ENCODE measurements at regions not wholly inside any gene's neighbourhood (a gene's known extent, or its start where the extent isn't known, plus 50 kb on each side); places are given as distances from the start of the nearest gene placed in this dataset.

GRCh38 chr18:22723773-22724172, 209.4 kb upstream of the RBBP8 start:
- no peaks in the 10 kb centered on the region for H3K27me3 ChIP-seq (replicated peaks; ENCODE audit: insufficient read depth, low read length)
- no peak for TF ChIP-seq EZH2phosphoT487 (IDR thresholded peaks at IDR 0.05; ENCODE audit: low read length)
- TF ChIP-seq CTCF (IDR thresholded peaks at IDR 0.05; ENCODE audit: low read length), result no peak
- no peak for TF ChIP-seq EZH2 (optimal IDR thresholded peaks at IDR 0.05; ENCODE audit: low read depth, low read length)
- H3K27ac ChIP-seq (ENCODE audit: low read length), result no peak overlapping the region
- no peak overlapping the region for H3K9ac ChIP-seq (ENCODE audit: low read length)
- no peaks in the 10 kb centered on the region for H3K79me2 ChIP-seq (ENCODE audit: low read length)
- H4K20me1 ChIP-seq (ENCODE audit: insufficient read depth, low read length), result no peaks in the 10 kb centered on the region
- H3F3A ChIP-seq (ENCODE audit: insufficient read depth, low read length), result no peaks in the 10 kb centered on the region
- H3K9me3 ChIP-seq (replicated peaks; ENCODE audit: insufficient read depth, low read length), result no peaks in the 10 kb centered on the region
- no peak overlapping the region for H3K4me3 ChIP-seq (ENCODE audit: low read length)
- H2AFZ ChIP-seq (ENCODE audit: low read length), result no peak overlapping the region
- H3K4me1 ChIP-seq (ENCODE audit: low read length), result peaks cover 7% of the 10 kb centered on the region
- no peaks in the 10 kb centered on the region for H3K36me3 ChIP-seq (replicated peaks; ENCODE audit: insufficient read depth, low read length)
- H3K4me2 ChIP-seq (ENCODE audit: low read depth, low read length), result no peak overlapping the region
- no peaks in the 10 kb centered on the region for H3K9me2 ChIP-seq (replicated peaks; ENCODE audit: insufficient read depth, low read length)
- DNase-seq, result no peak

- no peak overlapping the region for H3K4me3 ChIP-seq (ENCODE audit: low read length)
- H4K20me1 ChIP-seq (ENCODE audit: insufficient read depth, low read length), result no peaks in the 10 kb centered on the region
- H3K9ac ChIP-seq (ENCODE audit: low read length), result no peak overlapping the region
- H3K27me3 ChIP-seq (replicated peaks; ENCODE audit: insufficient read depth, low read length), result no peaks in the 10 kb centered on the region
- H3F3A ChIP-seq (ENCODE audit: insufficient read depth, low read length), result no peaks in the 10 kb centered on the region
- H3K9me2 ChIP-seq (replicated peaks; ENCODE audit: insufficient read depth, low read length), result no peaks in the 10 kb centered on the region
- no peak overlapping the region for H2AFZ ChIP-seq (ENCODE audit: low read length)
- DNase-seq, result peak; percentile 15
- H3K9me3 ChIP-seq (replicated peaks; ENCODE audit: insufficient read depth, low read length), result no peaks in the 10 kb centered on the region
- H3K4me1 ChIP-seq (ENCODE audit: low read length), result peaks cover 7% of the 10 kb centered on the region
- H3K27ac ChIP-seq (ENCODE audit: low read length), result no peak overlapping the region
- TF ChIP-seq CTCF (IDR thresholded peaks at IDR 0.05; ENCODE audit: low read length), result no peak
- no peak for TF ChIP-seq EZH2 (optimal IDR thresholded peaks at IDR 0.05; ENCODE audit: low read depth, low read length)
- no peak for TF ChIP-seq EZH2phosphoT487 (IDR thresholded peaks at IDR 0.05; ENCODE audit: low read length)
- H3K79me2 ChIP-seq (ENCODE audit: low read length), result no peaks in the 10 kb centered on the region
- H3K4me2 ChIP-seq (ENCODE audit: low read depth, low read length), result no peak overlapping the region
- H3K36me3 ChIP-seq (replicated peaks; ENCODE audit: insufficient read depth, low read length), result no peaks in the 10 kb centered on the region
These were observed 206.7 kb upstream of the RBBP8 start for GRCh38 chr18:22726469-22726868.

- no peak overlapping the region for H2AFZ ChIP-seq (ENCODE audit: low read length)
- H3F3A ChIP-seq (ENCODE audit: insufficient read depth, low read length), result no peaks in the 10 kb centered on the region
These were observed 205.1 kb upstream of the RBBP8 start for GRCh38 chr18:22728016-22728415.

More at GRCh38 chr18:22728016-22728415, 205.1 kb upstream of the RBBP8 start:
- Histone ChIP-seq H4K20me1 (ENCODE audit: insufficient read depth, low read length) (no peaks in the 10 kb centered on the region), H3K4me2 (ENCODE audit: low read depth, low read length) (no peak overlapping the region), H3K4me3 (ENCODE audit: low read length) (no peak overlapping the region), H3K9me2 (replicated peaks; ENCODE audit: insufficient read depth, low read length) (no peaks in the 10 kb centered on the region), H3K36me3 (replicated peaks; ENCODE audit: insufficient read depth, low read length) (no peaks in the 10 kb centered on the region), H3K4me1 (ENCODE audit: low read length) (peaks cover 7% of the 10 kb centered on the region), H3K27me3 (replicated peaks; ENCODE audit: insufficient read depth, low read length) (no peaks in the 10 kb centered on the region), H3K9me3 (replicated peaks; ENCODE audit: insufficient read depth, low read length) (no peaks in the 10 kb centered on the region), H3K9ac (ENCODE audit: low read length) (no peak overlapping the region), H3K79me2 (ENCODE audit: low read length) (no peaks in the 10 kb centered on the region), H3K27ac (ENCODE audit: low read length) (no peak overlapping the region)
- no peak for TF ChIP-seq EZH2phosphoT487 (IDR thresholded peaks at IDR 0.05; ENCODE audit: low read length)
- TF ChIP-seq EZH2 (optimal IDR thresholded peaks at IDR 0.05; ENCODE audit: low read depth, low read length), result no peak
- TF ChIP-seq CTCF (IDR thresholded peaks at IDR 0.05; ENCODE audit: low read length), result no peak
- no peak for DNase-seq

All from MM.1S (cell line).